Activated CD4-positive, alpha-beta T cell treated with anti-CD3 and anti-CD28 coated beads, Interleukin-2, Interleukin-6, amounts not matched to agents 100 ng/mL and 50 ng/mL, durations not matched to agents 16 hours and 8 hours (primary cell): ENCODE measurements at regions not wholly inside any gene's neighbourhood (a gene's known extent, or its start where the extent isn't known, plus 50 kb on each side); places are given as distances from the start of the nearest gene placed in this dataset.
"Not testable (repeated sequence)": the region's sequence is repeated elsewhere in the genome, so short reads cannot be mapped to it uniquely, and the experiment has no call there.

Experiments used
- DNase-seq: peaks from one replicate; pipeline ENCODE4 v3.0.0-alpha.2; 2020

- DNase-seq = no peak
These were observed 330.0 kb downstream of the ANTXR2 start for GRCh38 chr4:79743014-79743413.

GRCh38 chr4:79739912-79740311 lies 331.9 kb upstream of the GK2 start:
- no peak for DNase-seq

GRCh38 chr4:79723507-79723906 lies 315.5 kb upstream of the GK2 start:
- DNase-seq = no peak

- no peak for DNase-seq
These were observed 292.3 kb upstream of the GK2 start for GRCh38 chr4:79700356-79700755.

- DNase-seq = no peak
These were observed 289.4 kb upstream of the GK2 start for GRCh38 chr4:79697444-79697843.

GRCh38 chr4:79696534-79696933 lies 288.5 kb upstream of the GK2 start:
- not testable (repeated sequence) for DNase-seq

GRCh38 chr4:79695848-79696247 lies 287.8 kb upstream of the GK2 start:
- no peak for DNase-seq

GRCh38 chr4:79689740-79690139 lies 281.7 kb upstream of the GK2 start:
- DNase-seq = no peak

GRCh38 chr4:79688691-79689090 lies 280.7 kb upstream of the GK2 start:
- DNase-seq = no peak

- no peak for DNase-seq
These were observed 279.0 kb upstream of the GK2 start for GRCh38 chr4:79687006-79687405.

- no peak for DNase-seq
These were observed 277.5 kb upstream of the GK2 start for GRCh38 chr4:79685542-79685941.

GRCh38 chr4:79684516-79684915 lies 276.5 kb upstream of the GK2 start:
- no peak for DNase-seq

GRCh38 chr4:79682801-79683530 lies 274.9 kb upstream of the GK2 start:
- no peak for DNase-seq

GRCh38 chr4:79682161-79682560 lies 274.1 kb upstream of the GK2 start:
- DNase-seq = no peak

- DNase-seq = no peak
These were observed 271.8 kb upstream of the GK2 start for GRCh38 chr4:79679859-79680258.

- peak; percentile 23 for DNase-seq
These were observed 270.6 kb upstream of the GK2 start for GRCh38 chr4:79678472-79679202.

- DNase-seq = no peak
These were observed 268.7 kb upstream of the GK2 start for GRCh38 chr4:79676705-79677104.

GRCh38 chr4:79674906-79675305 lies 266.9 kb upstream of the GK2 start:
- DNase-seq = not testable (repeated sequence)

GRCh38 chr4:79673898-79674297 lies 265.9 kb upstream of the GK2 start:
- no peak for DNase-seq

- DNase-seq = no peak
These were observed 265.3 kb upstream of the GK2 start for GRCh38 chr4:79673377-79673776.

- DNase-seq = no peak
These were observed 258.8 kb upstream of the GK2 start for GRCh38 chr4:79666875-79667274.

- DNase-seq = no peak
These were observed 258.1 kb upstream of the GK2 start for GRCh38 chr4:79666112-79666511.

GRCh38 chr4:79663865-79664264 lies 255.8 kb upstream of the GK2 start:
- no peak for DNase-seq

GRCh38 chr4:79663141-79663540 lies 255.1 kb upstream of the GK2 start:
- no peak for DNase-seq

- DNase-seq = no peak
These were observed 254.6 kb upstream of the GK2 start for GRCh38 chr4:79662651-79663050.
